NCI-H2227 treated with DMSO at 0.1 percent for 48 hours (cell line): ENCODE measurements at regions not wholly inside any gene's neighbourhood (a gene's known extent, or its start where the extent isn't known, plus 50 kb on each side); places are given as distances from the start of the nearest gene placed in this dataset.
A peak's percentile ranks its signal among the peaks of the same experiment; 100 is the strongest.
"Not testable (repeated sequence)": the region's sequence is repeated elsewhere in the genome, so short reads cannot be mapped to it uniquely, and the experiment has no call there.

ENCODE experiments used
- DNase-seq: peaks from one replicate; lab custom pipeline; 2025; lab: John Stamatoyannopoulos, UW

DNA sequence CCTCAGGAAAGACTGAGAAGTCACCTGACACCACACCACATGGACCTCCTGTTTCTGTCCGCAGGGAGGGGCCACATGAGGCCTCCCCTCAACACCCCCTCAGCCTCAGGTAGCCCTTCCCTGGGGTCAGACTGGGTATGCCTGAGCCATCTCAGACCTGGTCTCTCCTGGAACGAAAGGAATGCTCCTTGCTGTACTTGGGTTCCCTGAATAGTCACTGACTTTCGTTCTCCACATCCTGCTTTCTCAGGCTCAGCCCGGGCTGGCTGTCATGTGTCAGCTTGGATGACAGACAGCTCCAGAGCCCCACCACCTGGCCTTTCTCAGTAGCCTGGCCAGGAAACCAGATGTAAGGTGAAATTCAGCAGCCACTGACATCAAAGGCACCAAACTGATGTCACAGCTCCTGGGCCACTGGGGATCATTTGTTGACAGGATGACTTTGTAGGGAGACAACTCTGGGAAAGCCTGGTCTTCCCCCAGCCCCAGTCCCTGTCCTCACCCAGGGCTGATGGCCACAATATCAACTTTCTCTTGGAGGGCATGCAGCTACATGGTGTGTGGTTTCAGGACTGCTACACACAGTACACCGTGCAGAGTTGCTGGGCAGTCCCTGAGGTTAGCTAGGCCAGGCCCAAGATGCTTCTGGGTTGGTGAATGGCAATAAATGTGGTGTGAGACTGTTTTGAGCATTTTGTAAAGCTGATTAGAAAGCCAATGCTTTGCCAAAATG, 141.4 kb upstream of the MRPS22 start:
- no peak for DNase-seq

GRCh38 chr3:139202959-139203349, 140.9 kb upstream of the MRPS22 start:
- DNase-seq: no peak

DNA sequence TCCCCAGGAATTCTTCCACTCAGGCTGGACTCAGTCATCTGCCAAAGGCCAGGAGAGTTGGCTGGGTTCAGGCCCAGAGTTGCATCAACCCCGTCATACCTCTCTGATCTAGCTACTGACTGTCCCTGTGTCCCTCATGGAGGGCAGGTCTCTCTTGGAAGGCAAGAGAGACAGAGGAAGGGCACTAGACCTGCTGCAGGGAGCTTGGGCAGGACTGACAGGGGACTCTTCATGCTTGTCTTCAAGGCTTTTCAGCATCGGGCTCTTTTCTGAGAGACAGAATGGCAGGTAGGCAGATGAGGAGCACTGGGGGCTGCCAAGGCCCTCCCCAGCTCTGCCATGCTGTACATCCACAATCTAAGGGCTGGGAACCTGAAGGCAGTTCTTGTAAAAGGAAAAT, 140.1 kb upstream of the MRPS22 start:
- no peak for DNase-seq

GRCh38 chr3:139204728-139205127, 139.1 kb upstream of the MRPS22 start:
- DNase-seq: no peak

- no peak for DNase-seq
Measured at GRCh38 chr3:139213936-139214335, 129.9 kb upstream of the MRPS22 start.

DNA sequence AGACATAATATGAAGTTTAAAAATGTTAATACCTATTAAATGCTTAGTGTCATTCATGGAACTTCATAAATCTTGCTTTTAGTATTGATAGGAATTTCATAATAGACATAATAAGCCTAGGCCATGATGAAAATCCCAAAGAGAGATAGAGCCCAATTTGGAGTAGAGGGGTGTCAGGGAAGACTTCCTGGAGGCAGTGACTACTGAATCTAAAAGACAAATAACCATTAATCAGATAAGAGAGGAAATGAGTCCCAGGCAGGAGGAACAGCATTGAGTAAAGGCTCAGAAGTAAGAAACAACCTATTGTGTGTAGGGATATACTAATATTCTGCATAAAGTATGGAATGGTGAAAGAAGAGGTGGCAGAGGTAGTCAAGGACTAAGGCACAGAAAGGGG, 126.9 kb upstream of the MRPS22 start:
- no peak for DNase-seq

GRCh38 chr3:139217633-139218032, 126.2 kb upstream of the MRPS22 start:
- DNase-seq: no peak

GRCh38 chr3:139218046-139218445, 125.8 kb upstream of the MRPS22 start:
- DNase-seq: no peak

- DNase-seq: no peak
Measured at GRCh38 chr3:139219463-139219862, 124.4 kb upstream of the MRPS22 start.

- no peak for DNase-seq
Measured at GRCh38 chr3:139222100-139222657, 121.6 kb upstream of the MRPS22 start.

GRCh38 chr3:139225548-139225947, 118.3 kb upstream of the MRPS22 start:
- DNase-seq: no peak

GRCh38 chr3:139226731-139227130, 117.1 kb upstream of the MRPS22 start:
- peak; percentile 6 for DNase-seq

DNA sequence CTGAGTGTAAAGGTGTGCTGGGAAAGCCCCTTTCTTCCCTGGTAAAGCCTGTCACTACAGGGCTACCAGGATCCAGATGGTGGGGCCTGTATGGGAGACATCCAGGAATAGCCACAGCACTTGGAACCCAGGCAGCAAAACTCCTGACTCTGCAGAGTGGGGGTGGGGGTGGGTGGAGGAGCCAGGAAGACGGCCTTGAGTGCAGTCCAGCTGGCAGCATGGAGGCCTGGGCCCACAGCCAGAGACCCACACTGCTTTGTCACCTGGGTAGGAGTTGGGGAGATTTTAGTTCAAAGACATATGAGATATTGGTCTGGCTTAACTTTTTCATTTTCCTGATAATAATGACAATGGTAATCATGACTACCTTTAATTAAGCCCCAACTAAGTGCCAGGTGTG, 116.7 kb upstream of the MRPS22 start:
- DNase-seq: no peak

DNA sequence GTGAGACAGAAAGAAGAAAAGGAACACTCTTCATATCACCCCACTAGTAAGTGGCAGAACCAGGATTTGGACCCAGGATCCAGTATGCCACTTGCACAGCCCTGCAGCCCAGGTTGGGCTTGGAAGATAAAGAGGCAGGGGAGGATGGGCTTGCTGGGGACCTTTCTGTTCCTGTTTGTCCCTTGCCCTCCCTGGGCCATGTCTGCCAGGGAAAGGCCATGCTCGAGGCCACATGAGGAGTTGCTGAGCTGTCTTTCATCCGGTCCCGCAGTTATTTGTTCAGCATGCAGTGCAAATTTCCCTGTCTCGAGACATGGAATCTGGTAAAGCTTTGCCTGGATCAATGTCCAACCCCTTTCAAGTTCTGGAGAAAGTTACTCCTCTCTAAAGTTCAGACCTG, 116.0 kb upstream of the MRPS22 start:
- DNase-seq: no peak

- DNase-seq: no peak
Measured at GRCh38 chr3:139230391-139230790, 113.4 kb upstream of the MRPS22 start.

- DNase-seq: no peak
Measured at GRCh38 chr3:139231555-139232281, 112.1 kb upstream of the MRPS22 start.

DNA sequence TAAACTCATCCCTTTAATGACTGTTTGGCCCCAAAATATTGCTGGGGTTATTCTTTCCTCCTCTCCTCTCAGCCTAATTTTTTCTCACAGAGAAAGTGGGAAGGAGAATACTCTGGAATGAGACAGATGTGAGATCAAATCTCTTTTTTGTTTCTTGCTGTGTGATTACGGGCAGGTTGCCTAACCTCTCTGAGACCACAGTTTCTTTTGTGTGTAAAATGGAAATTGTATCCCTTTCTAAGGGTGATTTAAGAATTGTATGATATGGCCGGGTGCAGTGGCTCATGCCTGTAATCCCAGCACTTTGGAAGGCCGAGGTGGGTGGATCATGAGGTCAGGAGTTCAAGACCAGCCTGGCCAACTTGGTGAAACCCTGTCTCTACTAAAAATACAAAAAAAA, 111.5 kb upstream of the MRPS22 start:
- DNase-seq: not testable (repeated sequence)

GRCh38 chr3:139234491-139234890, 109.3 kb upstream of the MRPS22 start:
- DNase-seq: no peak

- no peak for DNase-seq
Measured at GRCh38 chr3:139235192-139235591, 108.6 kb upstream of the MRPS22 start.

- DNase-seq: no peak
Measured at GRCh38 chr3:139236336-139236735, 107.5 kb upstream of the MRPS22 start.

GRCh38 chr3:139238281-139239030, 105.4 kb upstream of the MRPS22 start:
- no peak for DNase-seq

DNA sequence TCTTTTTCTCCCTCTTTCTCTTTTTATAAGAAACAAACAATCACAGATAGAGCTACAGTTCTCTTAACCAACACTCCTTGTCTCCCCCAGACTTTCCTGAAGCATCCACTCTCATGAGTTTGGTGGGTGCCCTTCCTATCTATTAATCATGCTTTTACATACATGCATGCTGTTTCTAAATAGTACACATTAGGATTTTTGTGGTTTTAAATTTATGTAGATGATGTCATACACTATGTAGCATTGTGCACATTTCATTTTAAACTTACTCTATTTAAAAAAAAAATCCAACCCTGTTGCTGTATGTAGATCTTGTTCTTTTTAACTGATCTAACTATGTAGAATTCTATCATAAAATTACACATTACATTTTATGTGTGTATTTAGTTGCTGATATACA, 104.3 kb upstream of the MRPS22 start:
- DNase-seq: no peak

DNA sequence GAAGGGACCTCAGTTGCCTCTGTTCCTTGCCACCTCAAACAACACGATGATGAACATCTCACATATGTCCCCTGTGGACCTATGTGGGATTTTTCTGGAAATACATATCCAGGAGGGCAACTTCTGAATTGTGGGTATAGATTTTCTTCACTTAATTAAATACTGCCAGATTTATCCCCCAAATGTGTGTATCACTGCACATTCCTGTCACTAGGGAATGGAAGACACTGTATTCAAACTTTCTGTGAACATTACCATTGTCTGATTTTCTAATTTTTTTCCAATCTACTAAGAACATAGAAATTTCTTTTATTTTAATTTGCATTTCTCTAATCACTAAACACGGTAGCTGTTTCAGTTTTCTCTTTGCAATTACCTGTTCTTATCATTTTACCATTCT, 102.0 kb upstream of the MRPS22 start:
- DNase-seq: no peak
